ENCODE measurements at regions not wholly inside any gene's neighbourhood (a gene's known extent, or its start where the extent isn't known, plus 50 kb on each side); places are given as distances from the start of the nearest gene placed in this dataset.

- 65% methylated on average over 5 of the region's 5 CpGs for WGBS
- no peaks in the 10 kb centered on the region for H3K36me3 ChIP-seq (ENCODE audit: insufficient read depth)
- H3K27ac ChIP-seq (ENCODE audit: low read depth): no peak overlapping the region
- DNase-seq (ENCODE audit: extremely low spot score): no peak
- H3K4me1 ChIP-seq (ENCODE audit: insufficient read depth): no peaks in the 10 kb centered on the region
- H3K4me3 ChIP-seq (ENCODE audit: low read depth, low read length): no peak overlapping the region
Measured at GRCh38 chr15:70505936-70506912, 257.1 kb downstream of the UACA start.

GRCh38 chr15:70505411-70505919 is 257.9 kb downstream of the UACA start:
- Histone ChIP-seq H3K4me3 (ENCODE audit: low read depth, low read length) (no peak overlapping the region), H3K27ac (ENCODE audit: low read depth) (no peak overlapping the region), H3K36me3 (ENCODE audit: insufficient read depth) (no peaks in the 10 kb centered on the region), H3K4me1 (ENCODE audit: insufficient read depth) (no peaks in the 10 kb centered on the region)
- no peak for DNase-seq (ENCODE audit: extremely low spot score)
- 32% methylated on average over 3 of the region's 3 CpGs for WGBS

- no peak for DNase-seq (ENCODE audit: extremely low spot score)
- H3K36me3 ChIP-seq (ENCODE audit: insufficient read depth): no peaks in the 10 kb centered on the region
- WGBS: 85% methylated on average over 12 of the region's 12 CpGs
- H3K27ac ChIP-seq (ENCODE audit: low read depth): no peak overlapping the region
- H3K4me3 ChIP-seq (ENCODE audit: low read depth, low read length): no peak overlapping the region
- H3K4me1 ChIP-seq (ENCODE audit: insufficient read depth): no peaks in the 10 kb centered on the region
Measured at GRCh38 chr15:70504988-70505387, 258.4 kb downstream of the UACA start.

DNA sequence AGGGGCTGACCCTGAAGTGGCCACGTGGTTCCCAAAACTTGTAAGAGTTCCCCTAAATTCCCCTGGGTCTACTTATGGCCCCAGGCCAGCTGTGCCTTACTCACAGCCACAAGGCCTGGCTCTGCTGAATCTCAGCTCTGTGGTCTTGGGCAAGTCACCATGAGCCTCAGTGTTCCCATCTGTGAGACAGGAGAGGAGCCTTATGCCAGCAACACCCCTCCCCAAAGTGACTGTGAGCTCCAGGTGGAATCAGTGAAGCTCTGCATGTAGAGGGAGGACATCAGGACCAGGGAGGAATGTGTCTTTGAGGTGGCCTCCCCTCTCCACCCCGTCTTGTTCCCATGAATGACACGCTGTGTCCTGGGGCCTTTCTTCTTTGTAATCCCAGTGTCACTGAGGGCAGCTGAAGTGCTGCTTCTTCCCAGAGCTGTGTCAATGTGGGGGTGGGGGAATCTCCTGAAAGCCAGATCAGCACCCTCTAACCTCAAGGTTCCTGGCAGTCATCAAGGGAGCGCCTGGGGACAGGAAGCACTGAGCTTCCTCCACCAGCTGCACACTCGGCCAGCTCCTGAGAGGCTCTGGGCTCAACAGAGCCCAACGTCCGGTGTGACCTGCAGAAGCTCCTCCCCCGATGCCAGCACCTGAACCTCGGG is 258.9 kb downstream of the UACA start:
- H3K27ac ChIP-seq (ENCODE audit: low read depth): no peak overlapping the region

DNA sequence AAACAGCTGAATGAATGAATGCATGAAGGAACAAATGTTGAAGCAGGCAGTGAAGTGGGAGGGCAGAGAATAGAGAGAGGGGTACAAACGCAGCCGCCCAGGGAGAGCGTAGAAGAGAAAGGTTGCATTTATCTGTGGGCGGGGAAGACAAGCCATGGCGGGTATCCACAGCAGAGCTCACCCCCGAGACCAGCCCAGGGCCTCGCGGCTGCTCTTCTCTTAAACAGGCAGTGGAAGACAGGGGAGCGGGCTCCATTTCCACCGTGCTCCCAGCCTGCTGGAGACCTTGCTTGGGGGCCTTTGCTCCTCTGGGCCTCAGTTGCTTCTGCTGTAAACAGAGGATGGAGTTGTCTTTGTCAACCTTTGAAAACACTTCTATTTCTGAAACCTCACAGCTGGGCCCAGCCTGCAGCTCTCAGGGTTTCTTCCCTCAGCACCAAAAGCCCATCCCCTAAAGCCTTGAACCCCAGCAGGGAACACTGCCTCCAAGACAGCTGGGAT is 259.5 kb downstream of the UACA start:
- Histone ChIP-seq H3K27ac (ENCODE audit: low read depth) (no peak overlapping the region), H3K36me3 (ENCODE audit: insufficient read depth) (no peaks in the 10 kb centered on the region), H3K4me1 (ENCODE audit: insufficient read depth) (no peaks in the 10 kb centered on the region), H3K4me3 (ENCODE audit: low read depth, low read length) (no peak overlapping the region)
- no peak for DNase-seq (ENCODE audit: extremely low spot score)
- WGBS: 77% methylated on average over 10 of the region's 10 CpGs

More for the DNA sequence above, 258.9 kb downstream of the UACA start:
- no peak for DNase-seq (ENCODE audit: extremely low spot score)
- WGBS: 58% methylated on average over 9 of the region's 9 CpGs
- H3K4me3 ChIP-seq (ENCODE audit: low read depth, low read length): no peak overlapping the region
- H3K4me1 ChIP-seq (ENCODE audit: insufficient read depth): no peaks in the 10 kb centered on the region
- H3K36me3 ChIP-seq (ENCODE audit: insufficient read depth): no peaks in the 10 kb centered on the region

DNA sequence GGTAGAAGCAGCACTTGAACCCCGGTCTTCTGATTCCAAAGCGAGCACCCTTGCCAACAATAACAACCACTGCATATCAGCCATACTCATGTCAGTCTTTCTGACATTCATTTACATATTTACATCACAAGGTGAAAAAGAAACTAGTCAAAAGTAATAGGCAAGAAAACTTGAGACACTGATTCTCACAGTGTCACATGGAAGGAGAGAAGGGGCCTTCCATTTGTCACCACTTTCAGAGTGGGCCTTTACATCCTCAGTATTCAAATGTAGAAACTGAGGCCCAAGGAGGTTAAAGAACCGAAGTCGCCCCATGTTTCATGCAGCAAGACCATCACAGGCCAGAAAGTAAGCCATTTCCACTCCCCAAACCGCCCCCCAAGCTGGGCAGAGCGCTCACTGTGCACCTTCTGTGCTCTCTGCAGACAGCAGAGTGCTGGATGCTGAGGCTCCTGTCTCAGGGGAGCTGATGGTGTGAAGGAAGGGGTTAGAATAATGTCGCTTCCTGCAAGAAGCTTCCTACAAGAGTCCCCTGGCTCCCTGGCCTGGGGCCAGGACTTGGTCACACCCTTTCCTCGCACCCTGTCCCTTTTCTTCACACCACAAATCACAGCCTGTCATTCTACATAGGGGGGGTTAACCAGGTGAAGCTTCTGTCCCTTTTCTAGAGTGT is 260.1 kb downstream of the UACA start:
- no peak overlapping the region for H3K27ac ChIP-seq (ENCODE audit: low read depth)
- WGBS: 93% methylated on average over 8 of the region's 8 CpGs
- H3K36me3 ChIP-seq (ENCODE audit: insufficient read depth): no peaks in the 10 kb centered on the region
- DNase-seq (ENCODE audit: extremely low spot score): no peak
- no peaks in the 10 kb centered on the region for H3K4me1 ChIP-seq (ENCODE audit: insufficient read depth)
- H3K4me3 ChIP-seq (ENCODE audit: low read depth, low read length): no peak overlapping the region

GRCh38 chr15:70502529-70502928 is 260.8 kb downstream of the UACA start:
- 96% methylated on average over 10 of the region's 10 CpGs for WGBS
- DNase-seq (ENCODE audit: extremely low spot score): no peak
- no peaks in the 10 kb centered on the region for H3K36me3 ChIP-seq (ENCODE audit: insufficient read depth)
- H3K27ac ChIP-seq (ENCODE audit: low read depth): no peak overlapping the region
- H3K4me1 ChIP-seq (ENCODE audit: insufficient read depth): no peaks in the 10 kb centered on the region
- H3K4me3 ChIP-seq (ENCODE audit: low read depth, low read length): no peak overlapping the region

DNA sequence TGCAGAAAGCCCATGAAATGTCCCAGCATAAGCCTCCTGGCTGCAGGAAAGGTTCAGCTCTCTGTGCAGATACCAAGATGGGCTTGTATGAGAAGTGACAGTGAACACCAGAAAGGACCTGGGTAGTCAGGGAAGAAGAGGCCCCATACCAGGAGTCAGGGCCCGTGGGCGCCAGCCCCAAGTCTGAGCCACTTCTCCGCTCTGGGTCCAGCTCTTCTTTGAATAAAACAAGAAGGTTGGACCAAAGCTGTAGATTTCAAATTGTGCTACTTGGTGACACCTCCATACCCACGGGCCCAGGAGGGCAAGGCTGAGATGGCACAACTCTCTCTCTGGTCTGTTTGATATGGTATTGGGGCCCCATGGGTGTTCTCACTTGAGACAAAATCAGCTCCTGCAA is 261.5 kb downstream of the UACA start:
- Histone ChIP-seq H3K4me3 (ENCODE audit: low read depth, low read length) (no peak overlapping the region), H3K36me3 (ENCODE audit: insufficient read depth) (no peaks in the 10 kb centered on the region), H3K4me1 (ENCODE audit: insufficient read depth) (no peaks in the 10 kb centered on the region), H3K27ac (ENCODE audit: low read depth) (no peak overlapping the region)
- no peak for DNase-seq (ENCODE audit: extremely low spot score)
- WGBS: 96% methylated on average over 4 of the region's 4 CpGs

GRCh38 chr15:70501121-70501727 is 262.1 kb downstream of the UACA start:
- no peak for DNase-seq (ENCODE audit: extremely low spot score)
- WGBS: 96% methylated on average over 8 of the region's 8 CpGs
- H3K27ac ChIP-seq (ENCODE audit: low read depth): no peak overlapping the region
- no peaks in the 10 kb centered on the region for H3K4me1 ChIP-seq (ENCODE audit: insufficient read depth)
- H3K4me3 ChIP-seq (ENCODE audit: low read depth, low read length): no peak overlapping the region
- H3K36me3 ChIP-seq (ENCODE audit: insufficient read depth): no peaks in the 10 kb centered on the region

GRCh38 chr15:70499791-70500190 is 263.6 kb downstream of the UACA start:
- Histone ChIP-seq H3K4me3 (ENCODE audit: low read depth, low read length) (no peak overlapping the region), H3K36me3 (ENCODE audit: insufficient read depth) (no peaks in the 10 kb centered on the region)

DNA sequence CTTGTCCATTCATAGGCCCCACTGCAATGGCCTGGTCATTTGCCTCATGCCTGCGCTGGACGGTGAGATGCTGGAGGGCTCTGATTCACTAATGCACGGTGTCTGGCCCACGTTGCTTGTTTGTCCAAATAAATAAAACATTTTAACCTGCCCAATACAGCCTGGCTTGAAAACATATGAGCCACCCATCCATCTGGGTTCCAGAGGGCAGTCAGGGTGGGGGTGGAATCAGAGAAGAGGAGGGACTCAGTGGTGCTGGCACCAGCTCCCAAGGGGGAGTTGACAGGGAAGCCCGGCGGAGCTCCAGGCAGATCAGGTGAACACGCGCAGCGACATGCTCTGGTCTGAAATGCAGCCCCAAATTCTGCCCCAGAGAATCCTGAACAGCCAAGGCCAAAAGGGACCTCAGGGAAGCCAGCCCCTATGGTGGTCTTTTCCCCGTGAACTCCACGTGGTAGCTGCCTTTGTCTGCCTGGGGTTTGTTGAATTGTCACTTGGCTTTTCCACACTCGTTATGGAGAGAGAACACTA is 265.2 kb downstream of the UACA start:
- Histone ChIP-seq H3K36me3 (ENCODE audit: insufficient read depth) (no peaks in the 10 kb centered on the region), H3K4me1 (ENCODE audit: insufficient read depth) (no peaks in the 10 kb centered on the region), H3K4me3 (ENCODE audit: low read depth, low read length) (no peak overlapping the region), H3K27ac (ENCODE audit: low read depth) (no peak overlapping the region)
- DNase-seq (ENCODE audit: extremely low spot score): no peak
- WGBS: 95% methylated on average over 12 of the region's 12 CpGs

More at GRCh38 chr15:70499791-70500190, 263.6 kb downstream of the UACA start:
- no peak overlapping the region for H3K27ac ChIP-seq (ENCODE audit: low read depth)
- 75% methylated on average over 4 of the region's 4 CpGs for WGBS
- no peak for DNase-seq (ENCODE audit: extremely low spot score)
- H3K4me1 ChIP-seq (ENCODE audit: insufficient read depth): no peaks in the 10 kb centered on the region

GRCh38 chr15:70497661-70498060 is 265.7 kb downstream of the UACA start:
- H3K4me1 ChIP-seq (ENCODE audit: insufficient read depth): no peaks in the 10 kb centered on the region
- 79% methylated on average over 7 of the region's 7 CpGs for WGBS
- no peaks in the 10 kb centered on the region for H3K36me3 ChIP-seq (ENCODE audit: insufficient read depth)
- no peak overlapping the region for H3K27ac ChIP-seq (ENCODE audit: low read depth)
- H3K4me3 ChIP-seq (ENCODE audit: low read depth, low read length): no peak overlapping the region
- no peak for DNase-seq (ENCODE audit: extremely low spot score)
